GM21786 (cell line): ENCODE measurements at regions not wholly inside any gene's neighbourhood (a gene's known extent, or its start where the extent isn't known, plus 50 kb on each side); places are given as distances from the start of the nearest gene placed in this dataset.

Source experiments
- ATAC-seq: cut with Tn5 transposase; IDR thresholded peaks from one replicate; pipeline ENCODE4 v1.9.1; 2021; ENCODE audit not compliant: unreplicated experiment

DNA sequence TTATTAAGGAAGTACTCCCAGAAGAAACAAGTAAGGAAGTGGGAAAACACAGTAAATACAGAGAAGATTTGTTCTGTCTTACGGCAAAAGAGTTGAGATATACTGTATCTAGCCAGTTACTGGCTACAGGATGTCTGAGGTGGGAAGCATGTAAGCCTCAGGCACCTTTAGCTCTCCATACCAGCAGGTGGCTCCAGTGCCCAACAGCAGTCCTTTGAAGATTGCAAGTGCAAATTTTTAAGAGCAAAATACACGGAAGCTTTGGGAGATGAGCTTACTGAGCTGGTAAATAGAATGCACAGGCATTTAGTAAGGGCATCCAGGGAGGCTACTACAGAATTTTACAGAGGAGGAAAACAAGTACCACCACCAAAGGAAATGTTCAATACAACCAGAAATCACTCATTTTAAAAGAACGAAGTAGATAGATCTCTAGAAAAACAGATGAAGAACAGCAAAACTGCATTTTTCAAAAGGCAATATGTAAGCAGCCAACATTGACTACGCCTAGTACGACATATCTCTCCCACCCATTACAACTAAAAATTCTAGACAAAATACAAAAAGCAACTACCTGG is 57.9 kb upstream of the VSTM2B start:
- no peak for ATAC-seq

DNA sequence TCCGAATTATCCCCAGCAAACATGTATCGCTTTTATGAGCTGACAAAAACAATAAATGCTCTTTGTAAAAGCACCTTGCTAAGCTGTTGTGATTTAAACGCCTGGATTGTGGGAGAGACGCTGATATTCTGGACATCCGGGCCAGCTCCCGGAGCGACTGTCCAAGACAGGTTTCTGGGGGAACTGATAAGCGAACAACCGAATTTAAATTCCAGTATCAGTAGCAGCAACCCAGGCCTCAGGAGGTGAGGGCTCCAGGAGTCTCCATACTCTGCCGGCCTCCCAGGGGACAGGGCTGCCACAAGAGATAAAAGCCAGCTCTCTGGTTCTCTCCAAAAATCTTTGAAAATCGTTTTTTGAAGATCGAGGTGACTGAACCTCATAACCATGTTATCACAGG is 50.3 kb upstream of the VSTM2B start:
- ATAC-seq = no peak
